Fibroblast of the aortic adventitia (primary cell): ENCODE measurements at regions not wholly inside any gene's neighbourhood (a gene's known extent, or its start where the extent isn't known, plus 50 kb on each side); places are given as distances from the start of the nearest gene placed in this dataset.

Source experiments
- DNase-seq: peaks from one replicate; pipeline ENCODE4 v3.0.0-alpha.2; 2010; ENCODE audit warnings: low read depth
- H3K4me3 ChIP-seq: 2 replicates; pipeline ENCODE4 v1.5.1; 2011; ENCODE audit warnings: low read depth, mild to moderate bottlenecking, control low read depth, low read length, moderate library complexity
- TF ChIP-seq, protein P1 (sequence below): IDR thresholded peaks from 2 replicates; pipeline ENCODE4 v1.5.1; 2011; ENCODE audit warnings: mild to moderate bottlenecking, low read length, control low read depth, inconsistent platforms; ENCODE audit not compliant: insufficient read depth

DNA sequence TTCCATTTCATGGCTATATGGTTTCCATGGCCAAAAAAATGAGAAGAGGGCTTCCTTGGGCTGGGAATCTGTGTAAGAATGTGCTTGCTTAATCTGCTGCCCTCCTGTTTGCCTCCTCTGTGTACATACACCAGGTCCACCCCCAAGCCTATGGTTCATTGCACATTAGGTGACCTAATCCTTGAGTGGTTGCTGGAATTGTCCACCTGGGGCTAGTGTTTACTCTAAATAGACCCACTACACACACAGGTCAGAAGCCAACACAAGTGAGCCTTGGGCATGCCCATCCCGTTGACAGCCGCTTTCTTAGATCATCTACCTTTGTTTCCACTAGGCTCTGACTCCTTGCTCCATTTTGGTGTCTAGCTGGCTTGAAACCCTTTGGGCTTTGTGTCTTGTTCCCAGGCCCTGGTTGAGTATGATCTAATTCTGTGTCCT, 59.2 kb upstream of the ATL2 start:
- H3K4me3 ChIP-seq = no peak overlapping the region
- no peak for DNase-seq
- TF ChIP-seq, protein P1, sequence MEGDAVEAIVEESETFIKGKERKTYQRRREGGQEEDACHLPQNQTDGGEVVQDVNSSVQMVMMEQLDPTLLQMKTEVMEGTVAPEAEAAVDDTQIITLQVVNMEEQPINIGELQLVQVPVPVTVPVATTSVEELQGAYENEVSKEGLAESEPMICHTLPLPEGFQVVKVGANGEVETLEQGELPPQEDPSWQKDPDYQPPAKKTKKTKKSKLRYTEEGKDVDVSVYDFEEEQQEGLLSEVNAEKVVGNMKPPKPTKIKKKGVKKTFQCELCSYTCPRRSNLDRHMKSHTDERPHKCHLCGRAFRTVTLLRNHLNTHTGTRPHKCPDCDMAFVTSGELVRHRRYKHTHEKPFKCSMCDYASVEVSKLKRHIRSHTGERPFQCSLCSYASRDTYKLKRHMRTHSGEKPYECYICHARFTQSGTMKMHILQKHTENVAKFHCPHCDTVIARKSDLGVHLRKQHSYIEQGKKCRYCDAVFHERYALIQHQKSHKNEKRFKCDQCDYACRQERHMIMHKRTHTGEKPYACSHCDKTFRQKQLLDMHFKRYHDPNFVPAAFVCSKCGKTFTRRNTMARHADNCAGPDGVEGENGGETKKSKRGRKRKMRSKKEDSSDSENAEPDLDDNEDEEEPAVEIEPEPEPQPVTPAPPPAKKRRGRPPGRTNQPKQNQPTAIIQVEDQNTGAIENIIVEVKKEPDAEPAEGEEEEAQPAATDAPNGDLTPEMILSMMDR = no peak

DNA sequence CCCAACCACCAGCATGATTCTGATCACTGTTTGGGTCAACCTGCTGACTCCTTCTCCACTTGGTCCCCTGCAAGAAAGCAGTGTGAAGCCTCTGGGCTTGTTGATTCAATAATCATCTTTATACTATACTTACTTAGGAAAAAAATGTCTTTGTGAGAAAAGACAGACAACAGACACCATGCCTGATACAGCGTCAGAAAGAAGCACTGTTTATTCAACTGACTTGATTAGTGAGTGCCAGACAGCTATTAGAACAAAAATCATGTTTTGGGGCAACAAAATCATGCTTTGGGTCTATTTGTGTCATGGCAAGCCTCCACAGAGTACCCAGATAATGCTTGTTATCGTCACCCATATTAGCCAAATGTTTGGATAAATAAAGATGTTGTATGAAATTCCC, 58.7 kb upstream of the ATL2 start:
- DNase-seq = no peak
- TF ChIP-seq, protein P1 = no peak
- H3K4me3 ChIP-seq = no peak overlapping the region

- DNase-seq = no peak
- H3K4me3 ChIP-seq = no peak overlapping the region
- TF ChIP-seq, protein P1 = no peak
Measured at GRCh38 chr2:38434595-38434994, 57.5 kb upstream of the ATL2 start.

GRCh38 chr2:38433607-38433975, 56.5 kb upstream of the ATL2 start:
- DNase-seq = no peak
- no peak overlapping the region for H3K4me3 ChIP-seq
- TF ChIP-seq, protein P1 = no peak

- no peak overlapping the region for H3K4me3 ChIP-seq
- no peak for DNase-seq
- TF ChIP-seq, protein P1 = no peak
Measured at GRCh38 chr2:38432820-38433606, 55.9 kb upstream of the ATL2 start.

GRCh38 chr2:38430597-38431207, 53.6 kb upstream of the ATL2 start:
- no peak for DNase-seq
- TF ChIP-seq, protein P1 = no peak
- H3K4me3 ChIP-seq = no peak overlapping the region

DNA sequence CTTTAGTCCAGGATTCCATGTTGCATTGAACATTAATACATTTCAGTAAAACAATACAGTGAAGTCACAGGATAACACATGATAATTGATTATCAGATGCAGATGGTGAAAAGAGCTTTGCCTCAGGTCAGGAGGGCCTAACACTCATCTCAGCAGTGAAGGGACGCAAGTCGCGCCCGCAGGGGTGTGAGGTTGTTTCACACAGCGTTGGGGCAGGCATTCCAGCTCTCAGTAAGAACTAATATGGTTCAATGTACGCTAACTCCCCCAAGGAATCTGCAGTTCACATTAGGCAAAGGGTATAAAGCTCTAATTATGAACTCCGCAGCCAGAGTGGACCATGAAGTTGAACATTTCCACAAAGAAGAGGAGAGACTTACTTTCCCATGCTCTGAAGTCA, 53.1 kb upstream of the ATL2 start:
- TF ChIP-seq, protein P1 = no peak
- no peak overlapping the region for H3K4me3 ChIP-seq
- DNase-seq = no peak
